ENCODE measurements at regions not wholly inside any gene's neighbourhood (a gene's known extent, or its start where the extent isn't known, plus 50 kb on each side); places are given as distances from the start of the nearest gene placed in this dataset.
"Not testable (repeated sequence)": the region's sequence is repeated elsewhere in the genome, so short reads cannot be mapped to it uniquely, and the experiment has no call there.

DNA sequence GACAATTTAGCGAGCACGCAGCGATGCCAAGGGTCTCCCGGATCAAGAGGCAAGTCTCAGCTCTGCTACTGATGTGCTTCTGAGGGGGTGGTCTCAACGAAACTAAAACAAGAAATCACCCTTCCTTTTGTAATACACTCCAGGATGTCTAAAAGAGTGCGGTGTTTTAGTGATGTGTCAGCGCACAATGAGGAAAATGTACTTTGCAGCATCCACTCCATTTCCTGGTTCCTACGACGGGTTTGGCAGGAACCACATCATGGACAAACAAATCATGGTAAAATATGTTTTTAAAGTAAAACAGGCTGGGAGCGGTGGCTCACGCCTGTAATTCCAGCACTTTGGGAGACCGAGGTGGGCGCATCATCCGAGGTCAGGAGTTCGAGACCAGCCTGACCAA is 154.0 kb upstream of the TSC22D1 start:
- no peak for DNase-seq (ENCODE audit: low read depth, low spot score)
- Histone ChIP-seq H3K4me3 (replicated peaks in 1 of 2; ENCODE audit: low read depth in 1 of 2, low read length in 2 of 2) (no peak overlapping the region), H3K79me2 (ENCODE audit: insufficient read depth, low read length) (no peaks in the 10 kb centered on the region), H3K9me3 (ENCODE audit: control insufficient read depth in 1 of 2, insufficient read depth in 1 of 2, low read depth in 1 of 2, low read length in 2 of 2) (no peaks in the 10 kb centered on the region), H4K20me1 (ENCODE audit: insufficient read depth) (no peaks in the 10 kb centered on the region), H3K9ac (ENCODE audit: low read length) (no peak overlapping the region), H3K9me2 (ENCODE audit: insufficient read depth) (no peaks in the 10 kb centered on the region), H3K4me2 (ENCODE audit: low read length) (no peak overlapping the region), H3K36me3 (ENCODE audit: control insufficient read depth in 1 of 2, insufficient read depth in 2 of 2, low read length in 2 of 2) (no peaks in the 10 kb centered on the region), H3K27ac (ENCODE audit: low read depth, low read length) (no peak overlapping the region), H3K4me1 (ENCODE audit: control insufficient read depth in 1 of 2, insufficient read depth in 2 of 2, low read length in 2 of 2) (peaks cover 4 to 35% of the 10 kb centered on the region in 2 experiments), H3K27me3 (ENCODE audit: insufficient read depth, low read length) (no peaks in the 10 kb centered on the region), H2AFZ (ENCODE audit: low read depth, low read length, poor library complexity, severe bottlenecking) (no peak overlapping the region)
- no TSS peak for BruUV-seq (replicated peaks)
- RAD21 ChIA-PET (ENCODE audit: low non-redundant PET in 1 of 2, low total read pairs in 2 of 2, uncharacterized antibody in 2 of 2, unreplicated experiment in 2 of 2), result no interaction called here
- CTCF ChIA-PET, result interaction anchor here (1.4 kb wide), 1 partner anchor 9 kb away, joined by 4 read pairs; no protein-coding TSS in a partner anchor
- ATAC-seq, result no peak
- no peak for TF ChIP-seq RAD21 (IDR thresholded peaks at IDR 0.05; ENCODE audit: low read depth)
- intact Hi-C loops (cut with micrococcal nuclease), result no loop called here
- POLR2A ChIA-PET, result no interaction called here

DNA sequence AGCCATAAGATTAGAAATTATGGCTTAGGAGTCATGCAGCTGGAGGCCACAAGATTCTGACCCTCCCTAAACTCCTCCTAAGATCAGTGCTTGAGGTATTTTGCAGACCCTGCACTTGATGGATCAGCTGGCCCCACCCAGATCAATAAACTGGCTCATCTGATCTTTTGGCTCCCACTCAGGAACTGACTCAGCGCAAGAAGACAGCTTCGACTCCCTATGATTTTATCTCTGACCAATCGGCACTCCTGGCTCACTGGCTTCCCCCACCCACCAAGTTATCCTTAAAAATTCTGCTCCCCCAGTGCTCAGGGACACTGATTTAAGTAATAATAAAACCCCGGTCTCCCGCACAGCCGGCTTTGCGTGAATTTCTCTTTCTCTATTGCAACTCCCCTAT is 151.5 kb upstream of the TSC22D1 start:
- Histone ChIP-seq H3K4me2 (ENCODE audit: low read length) (peak overlapping the region; percentile 42), H3K4me1 (ENCODE audit: control insufficient read depth in 1 of 2, insufficient read depth in 2 of 2, low read length in 2 of 2) (peaks cover 4 to 26% of the 10 kb centered on the region in 2 experiments)
- H3K4me3 ChIP-seq (replicated peaks in 1 of 2; ENCODE audit: low read depth in 1 of 2, low read length in 2 of 2); H3K79me2 ChIP-seq (ENCODE audit: insufficient read depth, low read length); H3K27ac ChIP-seq (ENCODE audit: low read depth, low read length); H2AFZ ChIP-seq (ENCODE audit: low read depth, low read length, poor library complexity, severe bottlenecking); intact Hi-C loops (cut with micrococcal nuclease); H3K9me3 ChIP-seq (ENCODE audit: control insufficient read depth in 1 of 2, insufficient read depth in 1 of 2, low read depth in 1 of 2, low read length in 2 of 2); DNase-seq (ENCODE audit: low read depth, low spot score); BruUV-seq (replicated peaks); CTCF ChIA-PET; H3K9me2 ChIP-seq (ENCODE audit: insufficient read depth); H3K36me3 ChIP-seq (ENCODE audit: control insufficient read depth in 1 of 2, insufficient read depth in 2 of 2, low read length in 2 of 2); H3K27me3 ChIP-seq (ENCODE audit: insufficient read depth, low read length); H4K20me1 ChIP-seq (ENCODE audit: insufficient read depth); H3K9ac ChIP-seq (ENCODE audit: low read length); RAD21 ChIA-PET (ENCODE audit: low non-redundant PET in 1 of 2, low total read pairs in 2 of 2, uncharacterized antibody in 2 of 2, unreplicated experiment in 2 of 2): not testable (repeated sequence)
- 0 out of 2 replicates have a peak, but pooled peaks have one; percentile 36 for TF ChIP-seq FOSL1 (IDR thresholded peaks at IDR 0.05; ENCODE audit: low read depth)
- POLR2A ChIA-PET, result interaction anchor here (1.1 kb wide), 1 partner anchor 35 kb away, joined by 4 read pairs; no protein-coding TSS in a partner anchor
- peak; percentile 22; the same call in 1 of the 2 replicates for ATAC-seq

DNA sequence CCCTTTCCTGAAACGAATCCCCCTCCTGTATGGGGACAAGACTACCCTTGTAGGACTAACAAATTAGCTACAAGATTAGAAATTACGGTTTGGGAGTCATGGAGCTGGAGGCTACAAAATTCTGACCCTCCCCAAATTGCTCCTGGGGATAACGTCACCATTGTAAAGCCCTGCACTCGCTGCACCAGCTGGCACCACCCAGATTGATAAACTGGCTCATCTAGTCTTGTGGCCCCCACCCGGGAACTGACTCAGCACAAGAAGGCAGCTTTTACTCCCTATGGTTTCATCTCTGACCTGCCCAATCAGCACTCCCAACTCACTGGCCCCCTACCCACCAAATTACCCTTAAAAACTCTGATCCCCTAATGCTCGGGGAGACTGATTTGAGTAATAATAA is 150.6 kb upstream of the TSC22D1 start:
- BruUV-seq (replicated peaks), result no TSS peak
- H2AFZ ChIP-seq (ENCODE audit: low read depth, low read length, poor library complexity, severe bottlenecking), result peak overlapping the region; percentile 96
- ChIA-PET CTCF (interaction anchor here (1.3 to 1.6 kb wide), 2 partner anchors 12 to 92 kb away, joined by 3 to 5 read pairs; no protein-coding TSS in a partner anchor), RAD21 (ENCODE audit: low non-redundant PET in 1 of 2, low total read pairs in 2 of 2, uncharacterized antibody in 2 of 2, unreplicated experiment in 2 of 2) (no interaction called here), POLR2A (interaction anchor here (1.1 kb wide), 1 partner anchor 34 kb away, joined by 4 read pairs; no protein-coding TSS in a partner anchor)
- no peaks in the 10 kb centered on the region for H3K9me3 ChIP-seq (ENCODE audit: control insufficient read depth in 1 of 2, insufficient read depth in 1 of 2, low read depth in 1 of 2, low read length in 2 of 2)
- intact Hi-C loops (cut with micrococcal nuclease), result no loop called here
- H3K79me2 ChIP-seq (ENCODE audit: insufficient read depth, low read length), result no peaks in the 10 kb centered on the region
- no peaks in the 10 kb centered on the region for H4K20me1 ChIP-seq (ENCODE audit: insufficient read depth)
- H3K4me3 ChIP-seq (replicated peaks in 1 of 2; ENCODE audit: low read depth in 1 of 2, low read length in 2 of 2), result no peak overlapping the region
- no peak overlapping the region for H3K27ac ChIP-seq (ENCODE audit: low read depth, low read length)
- ATAC-seq (0 out of 2 replicates have a peak, but pooled peaks have one; percentile 20), DNase-seq (ENCODE audit: low read depth, low spot score) (no peak)
- no peaks in the 10 kb centered on the region for H3K9me2 ChIP-seq (ENCODE audit: insufficient read depth)
- no peaks in the 10 kb centered on the region for H3K27me3 ChIP-seq (ENCODE audit: insufficient read depth, low read length)
- H3K4me2 ChIP-seq (ENCODE audit: low read length), result peak overlapping the region; percentile 42
- TF ChIP-seq POLR2AphosphoS5 (IDR thresholded peaks at IDR 0.05; ENCODE audit: low read depth, low read length) (no peak), FOSL1 (IDR thresholded peaks at IDR 0.05; ENCODE audit: low read depth) (no peak), ZFX (IDR thresholded peaks at IDR 0.05) (no peak), YY1 (IDR thresholded peaks at IDR 0.05; ENCODE audit: extremely low read depth, insufficient replicate concordance, low read depth, low read length) (no peak), CBX3 (IDR thresholded peaks at IDR 0.05; ENCODE audit: low read depth) (no peak)
- no peak overlapping the region for H3K9ac ChIP-seq (ENCODE audit: low read length)
- H3K4me1 ChIP-seq (ENCODE audit: control insufficient read depth in 1 of 2, insufficient read depth in 2 of 2, low read length in 2 of 2), result peaks cover 4 to 26% of the 10 kb centered on the region in 2 experiments
- H3K36me3 ChIP-seq (ENCODE audit: control insufficient read depth in 1 of 2, insufficient read depth in 2 of 2, low read length in 2 of 2), result no peaks in the 10 kb centered on the region

Data from HCT116 (cell line).